Endothelial cell of umbilical vein (primary cell): ENCODE measurements at regions not wholly inside any gene's neighbourhood (a gene's known extent, or its start where the extent isn't known, plus 50 kb on each side); places are given as distances from the start of the nearest gene placed in this dataset.

Experiments used
- BruUV-seq: library from RNA; stranded (reverse); fragments of 400-500 nt; replicated peaks from 2 replicates; lab custom pipeline; 2021; lab: Mats Ljungman, UMichigan
- CTCF ChIA-PET: fragments of 300-600, 350-600 bp; sonication (Branson Sonifier 250); formaldehyde crosslinking; loops from one replicate; lab custom pipeline; 2021; ENCODE audit warnings: antibody characterized with exemption, inconsistent platforms; lab: Charles Lee
- POLR2A ChIA-PET: fragments of 300-600, 350-600 bp; sonication (Branson Sonifier 250); formaldehyde crosslinking; loops from one replicate; lab custom pipeline; 2021; ENCODE audit warnings: antibody characterized with exemption, inconsistent platforms; lab: Charles Lee
- DNase-seq: peaks from one replicate; pipeline ENCODE4 v3.0.0-alpha.2; 2011; ENCODE audit warnings: low read depth, low spot score
- FAIRE-seq: peaks from 2 replicates; lab custom pipeline; 2011; peaks lifted over from hg19 to GRCh38; lab: Jason Lieb, UNC
- H2AFZ ChIP-seq: 2 replicates; pipeline ENCODE4 v1.6.0; 2012; ENCODE audit warnings: low read depth, low read length, control low read depth, inconsistent platforms
- H3K27ac ChIP-seq: 2 replicates; pipeline ENCODE4 v1.5.1; 2011; ENCODE audit warnings: low read depth, mild to moderate bottlenecking, control low read depth, low read length, moderate library complexity; ENCODE audit not compliant: insufficient read depth
- H3K27me3 ChIP-seq, 2 experiments: 2 replicates each; pipeline versions ENCODE4 v1.6.0 to v1.6.1; 2011; ENCODE audit warnings: low read length in 2 of 2, mixed read lengths in 1 of 2; ENCODE audit not compliant: control insufficient read depth in 2 of 2, insufficient read depth in 2 of 2
- H3K36me3 ChIP-seq, 2 experiments: 2 replicates in 1 of 2; 3 replicates in 1 of 2; pipeline ENCODE4 v1.5.1; 2011; ENCODE audit warnings: low read length in 2 of 2, mild to moderate bottlenecking in 1 of 2, moderate library complexity in 1 of 2; ENCODE audit not compliant: control insufficient read depth in 2 of 2, insufficient read depth in 2 of 2; ENCODE audit errors: extremely low read depth in 1 of 2
- H3K4me1 ChIP-seq: 3 replicates; pipeline ENCODE4 v1.5.1; 2011; ENCODE audit warnings: mild to moderate bottlenecking, low read length; ENCODE audit not compliant: control insufficient read depth, insufficient read depth; ENCODE audit errors: extremely low read depth
- H3K4me2 ChIP-seq: 2 replicates; pipeline ENCODE4 v1.6.1; 2011; ENCODE audit warnings: low read length, control low read depth, mixed read lengths; ENCODE audit not compliant: insufficient read depth
- H3K4me3 ChIP-seq, 3 experiments: fragments of 200-600 bp in 1 of 3; sonication (generic), shearing (Covaris generic) in 1 of 3; replicated peaks in 1 of 3; 2 replicates each; pipeline ENCODE4 v1.5.1; 2011 to 2016; ENCODE audit warnings: control low read depth in 3 of 3, low read length in 3 of 3, mild to moderate bottlenecking in 2 of 3, inconsistent platforms in 1 of 3, low read depth in 1 of 3, moderate library complexity in 1 of 3; ENCODE audit not compliant: insufficient read depth in 1 of 3
- H3K79me2 ChIP-seq: 2 replicates; pipeline ENCODE4 v1.6.0; 2012; ENCODE audit warnings: low read length, inconsistent platforms; ENCODE audit not compliant: control insufficient read depth, insufficient read depth
- H3K9ac ChIP-seq: replicated peaks from 2 replicates; pipeline ENCODE3; 2011; ENCODE audit warnings: low read length, control low read depth; ENCODE audit not compliant: insufficient read depth; ENCODE audit errors: extremely low read depth
- H3K9me1 ChIP-seq: replicated peaks from 3 replicates; pipeline ENCODE4 v1.6.0; 2011; ENCODE audit warnings: mild to moderate bottlenecking, low read length; ENCODE audit not compliant: control insufficient read depth, insufficient read depth; ENCODE audit errors: extremely low read depth
- H3K9me3 ChIP-seq: replicated peaks from 2 replicates; pipeline ENCODE4 v1.5.1; 2012; ENCODE audit warnings: low read length, inconsistent platforms; ENCODE audit not compliant: control insufficient read depth, insufficient read depth
- H4K20me1 ChIP-seq: replicated peaks from 2 replicates; pipeline ENCODE3; 2011; ENCODE audit warnings: mild to moderate bottlenecking, low read length; ENCODE audit not compliant: control insufficient read depth, insufficient read depth; ENCODE audit errors: extremely low read depth
- EZH2 ChIP-seq: IDR thresholded peaks from 2 replicates; pipeline ENCODE4 v1.6.1; 2012; ENCODE audit warnings: borderline replicate concordance, low read depth, mild to moderate bottlenecking, moderate library complexity, low read length, inconsistent platforms; ENCODE audit not compliant: severe bottlenecking
- FOS ChIP-seq: IDR thresholded peaks from 2 replicates; pipeline ENCODE4 v1.6.1; 2011; ENCODE audit warnings: mild to moderate bottlenecking, low read length, moderate library complexity, borderline replicate concordance; ENCODE audit not compliant: insufficient read depth
- GATA2 ChIP-seq: IDR thresholded peaks from 2 replicates; pipeline ENCODE4 v1.7.0; 2011; ENCODE audit warnings: low read depth, mild to moderate bottlenecking, moderate library complexity, mixed read lengths, low read length; ENCODE audit not compliant: insufficient read length, insufficient read depth
- JUN ChIP-seq: IDR thresholded peaks from 2 replicates; pipeline ENCODE4 v1.6.1; 2011; ENCODE audit warnings: borderline replicate concordance, low read depth; ENCODE audit not compliant: insufficient read length, insufficient read depth
- MYC ChIP-seq: IDR thresholded peaks from one replicate; pipeline ENCODE4 v1.6.1; 2011; ENCODE audit warnings: mild to moderate bottlenecking, low read depth, low read length
- POLR2A ChIP-seq: IDR thresholded peaks from 2 replicates; pipeline ENCODE4 v1.6.1; 2012; ENCODE audit warnings: low read depth, mild to moderate bottlenecking, control low read depth, low read length
- POLR2AphosphoS5 ChIP-seq: IDR thresholded peaks from 2 replicates; pipeline ENCODE4 v1.6.1; 2012; ENCODE audit warnings: low read depth, mild to moderate bottlenecking, control low read depth, low read length, moderate library complexity; ENCODE audit not compliant: insufficient read depth
- dilution Hi-C: fragments of 300-500 bp; cut with MboI; formaldehyde crosslinking; loops from one replicate; pipeline ENCODE4 v1.15.0; 2019; ENCODE audit warnings: low sequenced_read_pairs; ENCODE audit not compliant: extremely low pct_ligation_motif_present
- intact Hi-C: fragments of 100-400 bp; cut with micrococcal nuclease; formaldehyde crosslinking; loops from one replicate; pipeline ENCODE4 v1.10.0; 2022
- TF ChIP-seq, protein P1 (sequence below), 2 donors: IDR thresholded peaks; 1 replicate in 1 of 2; 2 replicates in 1 of 2; pipeline ENCODE4 v1.5.1; 2011; ENCODE audit warnings: low read length in 2 of 2, mild to moderate bottlenecking in 2 of 2, moderate library complexity in 2 of 2, control low read depth in 1 of 2, inconsistent platforms in 1 of 2, low read depth in 1 of 2; ENCODE audit not compliant: insufficient read depth in 1 of 2; ENCODE audit errors: extremely low read depth in 1 of 2
- TF ChIP-seq, protein P2 (sequence below): IDR thresholded peaks from 2 replicates; pipeline ENCODE4 v1.6.1; 2011; ENCODE audit not compliant: insufficient read depth, insufficient read length

DNA sequence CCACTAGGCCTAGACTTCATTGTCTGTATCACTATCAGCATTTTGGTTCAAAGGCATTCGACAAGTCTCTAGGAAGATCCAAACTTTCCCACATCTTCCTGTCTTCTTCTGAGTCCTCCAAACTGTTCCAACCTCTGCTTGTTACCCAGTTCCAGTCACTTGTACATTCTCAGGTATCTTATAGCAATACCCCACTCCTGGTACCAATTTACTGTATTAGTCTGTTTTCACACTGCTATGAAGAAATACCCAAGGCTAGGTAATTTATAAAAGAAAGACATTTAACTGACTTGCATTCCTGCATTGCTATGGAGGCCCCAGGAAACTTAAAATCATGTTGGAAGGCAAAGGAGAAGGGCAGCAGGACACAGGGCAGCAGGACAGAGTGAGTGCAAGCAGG, 293.9 kb downstream of the ARAP2 start:
- Histone ChIP-seq H3K27me3 (no peaks in the 10 kb centered on the region), H3K79me2 (no peaks in the 10 kb centered on the region), H3K9ac (no peak overlapping the region), H3K4me2 (no peak overlapping the region), H3K9me1 (no peaks in the 10 kb centered on the region), H3K36me3 (no peaks in the 10 kb centered on the region), H4K20me1 (no peaks in the 10 kb centered on the region), H2AFZ (no peak overlapping the region), H3K9me3 (no peaks in the 10 kb centered on the region), H3K4me1 (no peaks in the 10 kb centered on the region), H3K27ac (no peak overlapping the region), H3K4me3 (no peak overlapping the region)
- ChIA-PET POLR2A (no interaction called here), CTCF (no interaction called here)
- dilution Hi-C loops = no loop called here
- intact Hi-C loops = no loop called here
- no peak for TF ChIP-seq POLR2AphosphoS5
- TF ChIP-seq GATA2 = no peak
- TF ChIP-seq FOS = no peak
- TF ChIP-seq JUN = no peak
- TF ChIP-seq EZH2 = no peak
- TF ChIP-seq, protein P1, sequence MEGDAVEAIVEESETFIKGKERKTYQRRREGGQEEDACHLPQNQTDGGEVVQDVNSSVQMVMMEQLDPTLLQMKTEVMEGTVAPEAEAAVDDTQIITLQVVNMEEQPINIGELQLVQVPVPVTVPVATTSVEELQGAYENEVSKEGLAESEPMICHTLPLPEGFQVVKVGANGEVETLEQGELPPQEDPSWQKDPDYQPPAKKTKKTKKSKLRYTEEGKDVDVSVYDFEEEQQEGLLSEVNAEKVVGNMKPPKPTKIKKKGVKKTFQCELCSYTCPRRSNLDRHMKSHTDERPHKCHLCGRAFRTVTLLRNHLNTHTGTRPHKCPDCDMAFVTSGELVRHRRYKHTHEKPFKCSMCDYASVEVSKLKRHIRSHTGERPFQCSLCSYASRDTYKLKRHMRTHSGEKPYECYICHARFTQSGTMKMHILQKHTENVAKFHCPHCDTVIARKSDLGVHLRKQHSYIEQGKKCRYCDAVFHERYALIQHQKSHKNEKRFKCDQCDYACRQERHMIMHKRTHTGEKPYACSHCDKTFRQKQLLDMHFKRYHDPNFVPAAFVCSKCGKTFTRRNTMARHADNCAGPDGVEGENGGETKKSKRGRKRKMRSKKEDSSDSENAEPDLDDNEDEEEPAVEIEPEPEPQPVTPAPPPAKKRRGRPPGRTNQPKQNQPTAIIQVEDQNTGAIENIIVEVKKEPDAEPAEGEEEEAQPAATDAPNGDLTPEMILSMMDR (IDR thresholded peaks at IDR 0.05; ENCODE audit: extremely low read depth in 1 of 2, insufficient read depth in 1 of 2, low read depth in 1 of 2, low read length in 2 of 2) = no peak
- no peak for TF ChIP-seq MYC
- TF ChIP-seq, protein P2, sequence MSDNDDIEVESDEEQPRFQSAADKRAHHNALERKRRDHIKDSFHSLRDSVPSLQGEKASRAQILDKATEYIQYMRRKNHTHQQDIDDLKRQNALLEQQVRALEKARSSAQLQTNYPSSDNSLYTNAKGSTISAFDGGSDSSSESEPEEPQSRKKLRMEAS = no peak
- TF ChIP-seq POLR2A = no peak
- FAIRE-seq = no peak
- DNase-seq = no peak
- no TSS peak for BruUV-seq
